ENCODE measurements at regions not wholly inside any gene's neighbourhood (a gene's known extent, or its start where the extent isn't known, plus 50 kb on each side); places are given as distances from the start of the nearest gene placed in this dataset.

- TF ChIP-seq FOXP2 (optimal IDR thresholded peaks at IDR 0.05; ENCODE audit: control extremely low read depth, extremely low read length, insufficient read depth) (no peak), EZH2 (IDR thresholded peaks at IDR 0.05) (no peak), POLR2AphosphoS5 (IDR thresholded peaks at IDR 0.05; ENCODE audit: borderline replicate concordance, low read depth, low read length) (no peak)
Observed at GRCh38 chr12:83323866-83324265, 637.2 kb downstream of the TMTC2 start.
